Body of pancreas (tissue), 4 donors: ENCODE measurements at regions not wholly inside any gene's neighbourhood (a gene's known extent, or its start where the extent isn't known, plus 50 kb on each side); places are given as distances from the start of the nearest gene placed in this dataset.

Experiments
- ATAC-seq: fragments of 150-250 bp; one replicate; pipeline ENCODE4 v1.9.1; 2016
- DNase-seq, 4 donors: peaks; one replicate each; pipeline ENCODE4 v3.0.0-alpha.2; 2019
- H3K27ac ChIP-seq, 4 donors: fragments of 200-600 bp; sonication (generic); 1 replicate in 3 of 4; 2 replicates in 1 of 4; pipeline versions ENCODE4 v1.5.1 to v1.6.1; 2016 to 2019; ENCODE audit warnings: mild to moderate bottlenecking in 1 of 4, mixed read lengths in 1 of 4, moderate library complexity in 1 of 4
- H3K27me3 ChIP-seq, 2 donors: fragments of 200-600 bp; sonication (generic); one replicate each; pipeline ENCODE4 v1.6.0; 2016; ENCODE audit warnings: mild to moderate bottlenecking in 1 of 2
- H3K36me3 ChIP-seq, 2 donors: fragments of 200-600 bp; sonication (generic); replicated peaks in 1 of 2; 2 replicates each; pipeline ENCODE4 v1.5.1; 2016; ENCODE audit warnings: low read depth in 2 of 2; ENCODE audit not compliant: insufficient read depth in 1 of 2
- H3K4me1 ChIP-seq: fragments of 200-600 bp; sonication (generic); one replicate; pipeline ENCODE4 v1.6.0; 2016
- H3K4me3 ChIP-seq, 2 donors: fragments of 200-600 bp; sonication (generic); 1 replicate in 1 of 2; 2 replicates in 1 of 2; pipeline ENCODE4 v1.5.1; 2016 to 2019
- H3K9me3 ChIP-seq, 3 donors: fragments of 200-600 bp; sonication (generic); 1 replicate in 2 of 3; 2 replicates in 1 of 3; pipeline ENCODE4 v1.5.1; 2016
- POLR2A ChIP-seq, 3 donors: fragments of 450-650 bp; IDR thresholded peaks; one replicate each; pipeline ENCODE4 v1.6.1; 2016; ENCODE audit warnings: antibody characterized with exemption in 3 of 3, mild to moderate bottlenecking in 2 of 3
- WGBS, 2 donors: methylation state at CpG; one replicate each; pipeline ENCODE4 v1.1.5; 2017; 5-methylcytosine and 5-hydroxymethylcytosine counted together
- intact Hi-C: fragments of 100-400 bp; cut with DNase I; formaldehyde crosslinking; loops from one replicate; pipeline ENCODE4 v1.15.1; 2023
- TF ChIP-seq, protein P1 (sequence below), 7 experiments: fragments of 450-650 bp in 4 of 7; fragments of 200-600 bp in 3 of 7; sonication (generic) in 3 of 7; IDR thresholded peaks; one replicate each; pipeline ENCODE4 v1.5.1; 2016 to 2019; ENCODE audit warnings: antibody characterized with exemption in 7 of 7

DNA sequence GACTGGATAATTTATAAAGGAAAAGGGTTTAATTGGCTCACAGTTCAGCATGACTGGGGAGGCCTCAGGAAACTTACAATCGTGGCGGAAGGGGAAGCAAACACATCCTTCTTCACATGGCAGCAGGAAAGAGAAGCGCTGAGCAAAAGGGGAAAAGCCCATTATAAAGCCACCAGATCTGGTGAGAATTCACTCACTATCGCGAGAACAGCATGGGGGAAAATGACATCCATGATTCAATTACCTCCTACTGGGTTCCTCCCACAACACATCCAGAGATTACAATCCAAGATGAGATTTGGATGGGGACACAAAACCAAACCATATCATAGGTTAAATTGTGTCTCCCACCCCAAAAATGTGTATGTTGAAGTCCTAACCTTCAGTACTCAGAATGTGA is 491.7 kb downstream of the SETD4 start:
- H3K4me3 ChIP-seq, result no peak overlapping the region
- H3K36me3 ChIP-seq, result no peaks in the 10 kb centered on the region
- no peaks in the 10 kb centered on the region for H3K9me3 ChIP-seq
- H3K4me1 ChIP-seq, result peaks cover 9% of the 10 kb centered on the region
- H3K27me3 ChIP-seq, result no peaks in the 10 kb centered on the region
- DNase-seq (no peak), ATAC-seq (no peak)
- TF ChIP-seq POLR2A (IDR thresholded peaks at IDR 0.05), result no peak
- TF ChIP-seq, protein P1, sequence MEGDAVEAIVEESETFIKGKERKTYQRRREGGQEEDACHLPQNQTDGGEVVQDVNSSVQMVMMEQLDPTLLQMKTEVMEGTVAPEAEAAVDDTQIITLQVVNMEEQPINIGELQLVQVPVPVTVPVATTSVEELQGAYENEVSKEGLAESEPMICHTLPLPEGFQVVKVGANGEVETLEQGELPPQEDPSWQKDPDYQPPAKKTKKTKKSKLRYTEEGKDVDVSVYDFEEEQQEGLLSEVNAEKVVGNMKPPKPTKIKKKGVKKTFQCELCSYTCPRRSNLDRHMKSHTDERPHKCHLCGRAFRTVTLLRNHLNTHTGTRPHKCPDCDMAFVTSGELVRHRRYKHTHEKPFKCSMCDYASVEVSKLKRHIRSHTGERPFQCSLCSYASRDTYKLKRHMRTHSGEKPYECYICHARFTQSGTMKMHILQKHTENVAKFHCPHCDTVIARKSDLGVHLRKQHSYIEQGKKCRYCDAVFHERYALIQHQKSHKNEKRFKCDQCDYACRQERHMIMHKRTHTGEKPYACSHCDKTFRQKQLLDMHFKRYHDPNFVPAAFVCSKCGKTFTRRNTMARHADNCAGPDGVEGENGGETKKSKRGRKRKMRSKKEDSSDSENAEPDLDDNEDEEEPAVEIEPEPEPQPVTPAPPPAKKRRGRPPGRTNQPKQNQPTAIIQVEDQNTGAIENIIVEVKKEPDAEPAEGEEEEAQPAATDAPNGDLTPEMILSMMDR (IDR thresholded peaks at IDR 0.05), result no peak
- intact Hi-C loops, result no loop called here
- H3K27ac ChIP-seq, result no peak overlapping the region
- 75 to 76% methylated on average over 5 of the region's 5 CpGs for WGBS, 2 donors

DNA sequence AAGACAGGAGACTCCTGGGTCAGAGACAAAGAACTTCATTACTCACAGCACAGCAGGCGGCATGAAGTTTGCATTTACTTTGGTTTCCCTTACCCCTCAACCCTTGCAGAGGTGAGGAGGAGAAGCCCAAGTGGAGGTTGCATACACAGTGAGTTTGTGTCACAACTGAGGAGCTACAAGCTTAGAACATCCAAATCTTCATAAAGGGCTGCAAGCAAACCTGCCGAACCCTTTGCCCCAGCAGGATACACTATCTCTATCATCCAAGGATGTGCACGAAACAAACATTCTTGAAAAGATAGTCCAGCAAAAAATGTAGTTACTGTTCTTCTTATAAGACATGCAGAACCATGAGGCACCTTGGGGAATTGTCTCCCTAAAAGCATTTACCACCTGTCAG is 493.5 kb downstream of the SETD4 start:
- 94 to 96% methylated on average over 3 of the region's 3 CpGs for WGBS, 2 donors
- intact Hi-C loops, result no loop called here
- H3K27me3 ChIP-seq, result no peaks in the 10 kb centered on the region
- H3K4me3 ChIP-seq, result no peak overlapping the region
- H3K9me3 ChIP-seq, result no peaks in the 10 kb centered on the region
- DNase-seq, result no peak
- H3K4me1 ChIP-seq, result no peaks in the 10 kb centered on the region
- no peaks in the 10 kb centered on the region for H3K36me3 ChIP-seq
- no peak for ATAC-seq
- TF ChIP-seq, protein P1 (IDR thresholded peaks at IDR 0.05), result no peak
- no peak for TF ChIP-seq POLR2A (IDR thresholded peaks at IDR 0.05)
- no peak overlapping the region for H3K27ac ChIP-seq

DNA sequence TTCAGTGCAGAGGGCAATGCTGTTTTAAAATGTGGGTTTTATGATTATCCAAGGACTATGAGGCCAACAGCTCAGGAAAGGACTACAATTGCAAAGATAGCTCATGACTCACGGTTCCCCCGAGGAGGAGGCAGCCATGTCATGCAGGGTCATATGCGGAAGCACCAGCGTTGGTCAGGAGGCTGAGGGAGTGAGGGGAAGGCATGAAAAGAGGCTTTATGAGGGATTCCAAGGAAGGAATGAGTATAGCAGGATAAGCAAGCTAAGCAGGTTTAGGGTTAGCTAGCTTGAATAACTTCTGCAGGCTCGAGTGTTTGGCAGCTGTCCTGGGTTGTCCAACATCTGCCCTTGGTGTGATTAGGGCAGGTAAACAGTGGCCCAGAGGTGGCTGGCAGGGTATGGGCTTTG is 495.1 kb downstream of the SETD4 start:
- ATAC-seq, result peak; percentile 41
- intact Hi-C loops, result no loop called here
- H3K4me1 ChIP-seq, result no peaks in the 10 kb centered on the region
- no peaks in the 10 kb centered on the region for H3K36me3 ChIP-seq
- no peaks in the 10 kb centered on the region for H3K9me3 ChIP-seq
- TF ChIP-seq, protein P1 (IDR thresholded peaks at IDR 0.05), result no peak
- no peak for TF ChIP-seq POLR2A (IDR thresholded peaks at IDR 0.05)
- H3K27ac ChIP-seq, result peak overlapping the region in 1 of 4 donors; percentile 41
- no peak overlapping the region for H3K4me3 ChIP-seq
- DNase-seq, result peak in 3 of 4 donors; percentile 12 to 65 (median 23)
- no peaks in the 10 kb centered on the region for H3K27me3 ChIP-seq
- WGBS, 2 donors, result 36 to 48% methylated on average over 5 of the region's 5 CpGs

DNA sequence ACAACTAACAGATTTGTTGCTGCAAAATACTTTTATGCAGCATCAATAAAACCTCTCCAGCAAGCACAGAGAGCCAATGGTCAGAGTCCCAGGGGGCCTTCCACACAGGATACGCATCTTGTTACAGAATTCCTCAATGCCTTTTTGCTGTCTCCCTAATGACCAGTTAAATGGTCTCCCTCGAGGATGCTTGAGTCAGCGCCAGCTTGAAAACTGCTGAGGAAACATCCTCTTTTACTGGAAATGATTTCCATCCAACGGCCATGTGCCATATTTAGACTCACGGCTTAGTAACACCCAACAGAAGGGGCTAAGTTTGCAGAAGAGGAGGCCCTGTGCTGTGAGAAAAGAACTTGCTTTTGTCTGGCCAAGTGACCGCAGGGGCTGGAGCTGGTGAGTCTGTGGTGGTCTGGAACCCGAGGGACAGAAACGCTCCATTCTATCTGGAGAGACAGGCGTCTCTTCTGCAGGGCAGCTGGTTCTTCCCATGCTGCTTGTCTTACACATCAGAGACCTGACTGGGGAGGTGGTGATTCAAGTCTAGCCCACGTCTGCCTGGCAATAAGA is 496.4 kb downstream of the SETD4 start:
- 68 to 92% methylated on average over 9 to 10 of the region's 10 CpGs for WGBS, 2 donors
- DNase-seq, result peak; percentile 25 to 72 (median 28)
- Histone ChIP-seq H3K27ac (peak overlapping the region in 1 of 4 donors; percentile 54), H3K27me3 (no peaks in the 10 kb centered on the region), H3K9me3 (no peaks in the 10 kb centered on the region), H3K4me1 (no peaks in the 10 kb centered on the region), H3K36me3 (no peaks in the 10 kb centered on the region), H3K4me3 (no peak overlapping the region)
- TF ChIP-seq, protein P1 (IDR thresholded peaks at IDR 0.05), result no peak
- TF ChIP-seq POLR2A (IDR thresholded peaks at IDR 0.05), result peak in 1 of 3 donors; percentile 13
- intact Hi-C loops, result no loop called here
- peak; percentile 49 for ATAC-seq

DNA sequence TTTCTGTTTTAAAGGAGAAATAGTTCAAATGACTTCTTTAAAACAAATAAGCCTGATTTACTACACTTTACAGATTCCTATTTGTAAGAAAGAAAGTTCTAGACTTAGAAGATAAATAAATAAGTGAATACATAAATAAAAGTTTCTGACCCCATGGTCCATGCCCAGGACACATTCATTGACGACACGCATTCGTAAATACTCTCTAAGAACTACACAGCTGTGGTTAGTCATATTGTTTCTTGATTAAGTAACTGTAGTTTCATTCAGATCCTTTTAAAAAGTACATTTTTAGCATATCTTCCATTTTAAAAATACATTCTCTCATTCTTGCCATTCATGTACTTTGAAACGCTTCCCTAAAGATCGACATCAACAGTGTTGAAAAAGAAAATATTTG is 497.4 kb downstream of the SETD4 start:
- H3K9me3 ChIP-seq, result no peaks in the 10 kb centered on the region
- 73 to 90% methylated on average over 5 of the region's 5 CpGs for WGBS, 2 donors
- no peak for ATAC-seq
- no peak overlapping the region for H3K4me3 ChIP-seq
- no peak for TF ChIP-seq POLR2A (IDR thresholded peaks at IDR 0.05)
- TF ChIP-seq, protein P1 (IDR thresholded peaks at IDR 0.05), result no peak
- H3K4me1 ChIP-seq, result no peaks in the 10 kb centered on the region
- H3K27ac ChIP-seq, result no peak overlapping the region
- no peaks in the 10 kb centered on the region for H3K36me3 ChIP-seq
- no peaks in the 10 kb centered on the region for H3K27me3 ChIP-seq
- intact Hi-C loops, result no loop called here
- no peak for DNase-seq
